ENCODE measurements at regions not wholly inside any gene's neighbourhood (a gene's known extent, or its start where the extent isn't known, plus 50 kb on each side); places are given as distances from the start of the nearest gene placed in this dataset.

GRCh38 chr11:70692131-70692530 lies 293.8 kb downstream of the CTTN start:
- Histone ChIP-seq H3K27me3 (ENCODE audit: control insufficient read depth in 1 of 2, insufficient read depth in 2 of 2, low read length in 2 of 2) (no peaks in the 10 kb centered on the region), H3K9me3 (ENCODE audit: control insufficient read depth in 2 of 2, insufficient read depth in 1 of 2, low read depth in 1 of 2, low read length in 1 of 2) (no peaks in the 10 kb centered on the region), H3K27ac (ENCODE audit: low read depth in 2 of 2, low read length in 1 of 2) (no peak overlapping the region), H3K4me3 (ENCODE audit: low read depth in 1 of 2, low read length in 2 of 2) (no peak overlapping the region), H3K36me3 (ENCODE audit: control insufficient read depth in 2 of 2, insufficient read depth in 2 of 2, low read length in 1 of 2) (no peaks in the 10 kb centered on the region), H3K4me1 (ENCODE audit: control insufficient read depth in 2 of 2, insufficient read depth in 2 of 2, low read length in 1 of 2) (no peaks in the 10 kb centered on the region)
- WGBS, 2 donors = 89 to 93% methylated on average over 5 of the region's 5 CpGs

- no peaks in the 10 kb centered on the region for H3K36me3 ChIP-seq (ENCODE audit: control insufficient read depth in 2 of 2, insufficient read depth in 2 of 2, low read length in 1 of 2)
- H3K9me3 ChIP-seq (ENCODE audit: control insufficient read depth in 2 of 2, insufficient read depth in 1 of 2, low read depth in 1 of 2, low read length in 1 of 2) = no peaks in the 10 kb centered on the region
- 85 to 100% methylated on average over 1 of the region's 1 CpG for WGBS, 2 donors
- no peak overlapping the region for H3K27ac ChIP-seq (ENCODE audit: low read depth in 2 of 2, low read length in 1 of 2)
- H3K4me3 ChIP-seq (ENCODE audit: low read depth in 1 of 2, low read length in 2 of 2) = no peak overlapping the region
- H3K4me1 ChIP-seq (ENCODE audit: control insufficient read depth in 2 of 2, insufficient read depth in 2 of 2, low read length in 1 of 2) = no peaks in the 10 kb centered on the region
- H3K27me3 ChIP-seq (ENCODE audit: control insufficient read depth in 1 of 2, insufficient read depth in 2 of 2, low read length in 2 of 2) = no peaks in the 10 kb centered on the region
Measured at GRCh38 chr11:70694371-70694770, 296.0 kb downstream of the CTTN start.

- WGBS, 2 donors = 89 to 91% methylated on average over 13 of the region's 13 CpGs
- H3K27ac ChIP-seq (ENCODE audit: low read depth in 2 of 2, low read length in 1 of 2) = no peak overlapping the region
- H3K9me3 ChIP-seq (ENCODE audit: control insufficient read depth in 2 of 2, insufficient read depth in 1 of 2, low read depth in 1 of 2, low read length in 1 of 2) = no peaks in the 10 kb centered on the region
- no peaks in the 10 kb centered on the region for H3K4me1 ChIP-seq (ENCODE audit: control insufficient read depth in 2 of 2, insufficient read depth in 2 of 2, low read length in 1 of 2)
- H3K4me3 ChIP-seq (ENCODE audit: low read depth in 1 of 2, low read length in 2 of 2) = no peak overlapping the region
- H3K36me3 ChIP-seq (ENCODE audit: control insufficient read depth in 2 of 2, insufficient read depth in 2 of 2, low read length in 1 of 2) = no peaks in the 10 kb centered on the region
- no peaks in the 10 kb centered on the region for H3K27me3 ChIP-seq (ENCODE audit: control insufficient read depth in 1 of 2, insufficient read depth in 2 of 2, low read length in 2 of 2)
Measured at GRCh38 chr11:70695086-70695960, 297.0 kb downstream of the CTTN start.

- H3K27me3 ChIP-seq (ENCODE audit: control insufficient read depth in 1 of 2, insufficient read depth in 2 of 2, low read length in 2 of 2) = no peaks in the 10 kb centered on the region
- no peaks in the 10 kb centered on the region for H3K9me3 ChIP-seq (ENCODE audit: control insufficient read depth in 2 of 2, insufficient read depth in 1 of 2, low read depth in 1 of 2, low read length in 1 of 2)
- H3K4me3 ChIP-seq (ENCODE audit: low read depth in 1 of 2, low read length in 2 of 2) = no peak overlapping the region
- no peaks in the 10 kb centered on the region for H3K4me1 ChIP-seq (ENCODE audit: control insufficient read depth in 2 of 2, insufficient read depth in 2 of 2, low read length in 1 of 2)
- no peaks in the 10 kb centered on the region for H3K36me3 ChIP-seq (ENCODE audit: control insufficient read depth in 2 of 2, insufficient read depth in 2 of 2, low read length in 1 of 2)
- H3K27ac ChIP-seq (ENCODE audit: low read depth in 2 of 2, low read length in 1 of 2) = no peak overlapping the region
Measured at GRCh38 chr11:70696076-70696475, 297.7 kb downstream of the CTTN start.

- H3K9me3 ChIP-seq (ENCODE audit: control insufficient read depth in 2 of 2, insufficient read depth in 1 of 2, low read depth in 1 of 2, low read length in 1 of 2) = no peaks in the 10 kb centered on the region
- no peak overlapping the region for H3K27ac ChIP-seq (ENCODE audit: low read depth in 2 of 2, low read length in 1 of 2)
- H3K36me3 ChIP-seq (ENCODE audit: control insufficient read depth in 2 of 2, insufficient read depth in 2 of 2, low read length in 1 of 2) = no peaks in the 10 kb centered on the region
- H3K27me3 ChIP-seq (ENCODE audit: control insufficient read depth in 1 of 2, insufficient read depth in 2 of 2, low read length in 2 of 2) = no peaks in the 10 kb centered on the region
- H3K4me3 ChIP-seq (ENCODE audit: low read depth in 1 of 2, low read length in 2 of 2) = no peak overlapping the region
- 89 to 91% methylated on average over 5 of the region's 5 CpGs for WGBS, 2 donors
- no peaks in the 10 kb centered on the region for H3K4me1 ChIP-seq (ENCODE audit: control insufficient read depth in 2 of 2, insufficient read depth in 2 of 2, low read length in 1 of 2)
Measured at GRCh38 chr11:70696564-70696963, 298.2 kb downstream of the CTTN start.

- no peaks in the 10 kb centered on the region for H3K9me3 ChIP-seq (ENCODE audit: control insufficient read depth in 2 of 2, insufficient read depth in 1 of 2, low read depth in 1 of 2, low read length in 1 of 2)
- H3K4me1 ChIP-seq (ENCODE audit: control insufficient read depth in 2 of 2, insufficient read depth in 2 of 2, low read length in 1 of 2) = no peaks in the 10 kb centered on the region
- no peak overlapping the region for H3K4me3 ChIP-seq (ENCODE audit: low read depth in 1 of 2, low read length in 2 of 2)
- no peak overlapping the region for H3K27ac ChIP-seq (ENCODE audit: low read depth in 2 of 2, low read length in 1 of 2)
- no peaks in the 10 kb centered on the region for H3K36me3 ChIP-seq (ENCODE audit: control insufficient read depth in 2 of 2, insufficient read depth in 2 of 2, low read length in 1 of 2)
- H3K27me3 ChIP-seq (ENCODE audit: control insufficient read depth in 1 of 2, insufficient read depth in 2 of 2, low read length in 2 of 2) = no peaks in the 10 kb centered on the region
- WGBS, 2 donors = 84 to 85% methylated on average over 8 of the region's 8 CpGs
Measured at GRCh38 chr11:70697701-70698100, 299.4 kb downstream of the CTTN start.

GRCh38 chr11:70698871-70699270 lies 300.5 kb downstream of the CTTN start:
- Histone ChIP-seq H3K27me3 (ENCODE audit: control insufficient read depth in 1 of 2, insufficient read depth in 2 of 2, low read length in 2 of 2) (no peaks in the 10 kb centered on the region), H3K4me1 (ENCODE audit: control insufficient read depth in 2 of 2, insufficient read depth in 2 of 2, low read length in 1 of 2) (no peaks in the 10 kb centered on the region), H3K27ac (ENCODE audit: low read depth in 2 of 2, low read length in 1 of 2) (no peak overlapping the region), H3K36me3 (ENCODE audit: control insufficient read depth in 2 of 2, insufficient read depth in 2 of 2, low read length in 1 of 2) (no peaks in the 10 kb centered on the region), H3K4me3 (ENCODE audit: low read depth in 1 of 2, low read length in 2 of 2) (no peak overlapping the region), H3K9me3 (ENCODE audit: control insufficient read depth in 2 of 2, insufficient read depth in 1 of 2, low read depth in 1 of 2, low read length in 1 of 2) (no peaks in the 10 kb centered on the region)
- WGBS, 2 donors = 78 to 85% methylated on average over 2 of the region's 2 CpGs

GRCh38 chr11:70699294-70700221 lies 301.2 kb downstream of the CTTN start:
- Histone ChIP-seq H3K9me3 (ENCODE audit: control insufficient read depth in 2 of 2, insufficient read depth in 1 of 2, low read depth in 1 of 2, low read length in 1 of 2) (no peaks in the 10 kb centered on the region), H3K36me3 (ENCODE audit: control insufficient read depth in 2 of 2, insufficient read depth in 2 of 2, low read length in 1 of 2) (no peaks in the 10 kb centered on the region), H3K27me3 (ENCODE audit: control insufficient read depth in 1 of 2, insufficient read depth in 2 of 2, low read length in 2 of 2) (no peaks in the 10 kb centered on the region), H3K4me3 (ENCODE audit: low read depth in 1 of 2, low read length in 2 of 2) (no peak overlapping the region), H3K4me1 (ENCODE audit: control insufficient read depth in 2 of 2, insufficient read depth in 2 of 2, low read length in 1 of 2) (no peaks in the 10 kb centered on the region), H3K27ac (ENCODE audit: low read depth in 2 of 2, low read length in 1 of 2) (no peak overlapping the region)
- 56 to 57% methylated on average over 7 of the region's 7 CpGs for WGBS, 2 donors

- H3K4me3 ChIP-seq (ENCODE audit: low read depth in 1 of 2, low read length in 2 of 2) = no peak overlapping the region
- WGBS, 2 donors = 80 to 85% methylated on average over 8 of the region's 8 CpGs
- no peak overlapping the region for H3K27ac ChIP-seq (ENCODE audit: low read depth in 2 of 2, low read length in 1 of 2)
- no peaks in the 10 kb centered on the region for H3K27me3 ChIP-seq (ENCODE audit: control insufficient read depth in 1 of 2, insufficient read depth in 2 of 2, low read length in 2 of 2)
- H3K9me3 ChIP-seq (ENCODE audit: control insufficient read depth in 2 of 2, insufficient read depth in 1 of 2, low read depth in 1 of 2, low read length in 1 of 2) = no peaks in the 10 kb centered on the region
- no peaks in the 10 kb centered on the region for H3K4me1 ChIP-seq (ENCODE audit: control insufficient read depth in 2 of 2, insufficient read depth in 2 of 2, low read length in 1 of 2)
- H3K36me3 ChIP-seq (ENCODE audit: control insufficient read depth in 2 of 2, insufficient read depth in 2 of 2, low read length in 1 of 2) = no peaks in the 10 kb centered on the region
Measured at GRCh38 chr11:70700453-70700852, 302.1 kb downstream of the CTTN start.

Data from esophagus (tissue), 2 donors.